ENCODE measurements at regions not wholly inside any gene's neighbourhood (a gene's known extent, or its start where the extent isn't known, plus 50 kb on each side); places are given as distances from the start of the nearest gene placed in this dataset.
"Not testable (repeated sequence)": the region's sequence is repeated elsewhere in the genome, so short reads cannot be mapped to it uniquely, and the experiment has no call there.

DNA sequence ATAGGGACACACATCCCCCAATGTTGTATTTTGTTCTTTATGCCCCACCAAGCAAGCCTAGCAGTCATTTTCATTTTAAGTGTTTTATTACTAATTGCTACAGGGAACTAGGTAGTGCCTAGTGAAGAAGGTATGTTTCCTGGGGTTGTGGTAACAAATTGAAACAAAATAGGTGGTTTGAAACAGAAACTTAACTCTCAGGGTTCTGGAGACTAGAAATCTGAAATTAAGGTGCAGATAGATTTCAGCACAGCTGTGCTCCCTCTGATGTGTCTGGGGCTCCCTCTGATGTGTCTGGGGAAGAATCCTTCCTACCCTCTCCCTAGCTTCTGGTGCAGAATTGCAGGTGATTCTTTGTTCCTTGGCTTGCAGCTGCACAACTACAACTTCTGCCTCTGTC, 390.1 kb downstream of the ZFHX3 start:
- DNase-seq (ENCODE audit: low spot score) = no peak

DNA sequence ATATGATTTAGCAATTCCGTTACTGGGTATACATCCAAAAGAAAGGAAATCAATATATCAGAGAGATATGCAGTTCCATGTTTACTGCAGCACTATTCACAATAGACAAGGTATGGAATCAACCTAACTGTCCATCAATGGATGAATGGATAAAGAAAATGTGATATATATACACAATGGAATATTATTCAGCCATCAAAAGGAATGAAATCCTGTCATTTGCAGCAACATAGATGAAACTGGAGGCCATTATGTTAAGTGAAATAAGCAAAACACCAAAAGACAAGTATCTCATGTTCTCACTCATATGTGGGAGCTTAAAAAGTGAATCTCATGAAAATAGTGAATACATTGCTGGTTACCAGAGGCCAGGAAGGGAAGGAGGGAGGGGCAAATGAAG, 390.8 kb downstream of the ZFHX3 start:
- no peak for DNase-seq (ENCODE audit: low spot score)

DNA sequence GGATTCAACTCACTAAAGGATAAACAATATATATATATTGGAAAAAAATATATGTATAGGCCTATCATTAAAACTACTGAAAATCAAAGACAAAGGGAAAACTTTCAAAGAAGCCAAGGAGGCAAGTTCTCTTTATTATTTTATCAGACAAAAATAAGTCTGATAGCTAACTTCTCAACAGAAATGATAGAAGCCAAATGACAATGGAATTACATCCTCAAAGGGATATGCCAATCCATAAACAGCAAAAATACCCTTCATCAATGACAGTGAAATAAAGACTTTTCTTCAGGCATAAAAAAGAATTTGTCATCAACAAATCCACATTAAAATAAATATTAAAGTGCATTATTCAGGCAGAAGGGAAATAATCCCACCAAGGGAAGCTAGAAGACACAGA, 393.4 kb downstream of the ZFHX3 start:
- DNase-seq (ENCODE audit: low spot score) = no peak

DNA sequence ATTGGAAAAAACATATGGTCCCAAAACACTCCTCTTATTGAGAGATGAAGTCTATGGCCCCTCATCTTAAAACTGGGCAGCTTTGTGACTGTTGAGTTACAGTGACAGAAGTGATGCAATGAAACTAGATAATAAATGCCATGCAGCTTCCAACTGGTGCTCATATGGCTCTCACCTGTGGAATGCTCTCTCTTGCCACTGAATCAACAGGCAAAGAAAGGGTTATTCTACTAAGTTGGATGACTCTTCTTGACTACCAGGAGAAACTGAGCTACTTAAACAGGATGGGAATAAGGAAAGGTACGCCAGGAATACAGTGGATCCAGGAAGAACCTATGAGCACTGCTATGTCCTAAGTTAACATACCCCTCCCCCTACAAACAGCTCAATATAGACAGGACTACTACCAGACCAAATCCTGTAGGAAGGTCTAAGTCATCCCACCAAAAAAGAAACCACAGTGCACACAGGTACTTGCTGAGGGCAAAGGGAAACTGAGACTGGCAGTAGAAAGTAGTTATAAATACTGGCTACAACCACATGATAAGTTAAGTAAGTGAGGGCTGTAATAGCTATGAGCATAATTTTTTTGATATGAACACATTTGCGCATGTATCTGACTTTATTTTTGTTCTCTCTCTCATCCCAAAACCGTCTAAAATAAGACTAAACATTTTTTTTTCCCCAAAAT, 398.5 kb downstream of the ZFHX3 start:
- no peak for DNase-seq (ENCODE audit: low spot score)

DNA sequence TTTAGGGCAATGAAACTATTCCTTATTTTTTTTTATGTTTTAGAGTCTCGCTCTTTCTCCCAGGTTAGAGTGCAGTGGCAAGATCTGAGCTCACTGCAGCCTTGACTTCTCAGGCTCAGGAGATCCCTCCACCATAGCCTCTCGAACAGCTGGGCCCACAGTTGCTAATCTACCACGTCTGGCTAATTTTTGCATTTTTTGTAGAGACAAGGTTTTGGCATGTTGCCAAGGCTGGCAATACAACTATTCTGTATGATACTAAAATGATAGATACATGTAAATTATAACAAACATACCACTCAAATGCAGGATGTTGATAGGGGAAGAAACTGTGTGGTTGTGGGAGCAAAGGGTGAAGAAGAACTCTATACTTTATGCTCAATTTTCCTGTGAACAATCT, 401.3 kb downstream of the ZFHX3 start:
- DNase-seq (ENCODE audit: low spot score) = no peak

DNA sequence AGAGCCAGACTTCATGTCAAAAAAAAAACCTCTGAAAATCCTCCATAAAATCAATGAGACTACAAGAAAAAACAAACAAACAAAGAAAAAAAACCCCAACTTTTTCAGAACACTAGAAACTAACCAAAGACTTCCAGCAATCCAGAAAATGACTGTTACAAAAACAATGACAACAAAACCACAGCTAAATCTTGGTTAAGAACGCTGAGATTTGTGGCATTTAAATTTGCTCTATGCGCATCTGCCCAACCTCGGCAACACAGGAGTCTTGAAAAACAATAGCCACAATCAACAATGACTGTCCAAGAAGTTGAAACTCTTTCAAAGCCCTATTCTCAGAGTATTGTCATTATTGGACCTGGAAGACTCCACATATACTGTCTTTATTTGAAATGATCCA, 402.4 kb downstream of the ZFHX3 start:
- no peak for DNase-seq (ENCODE audit: low spot score)

DNA sequence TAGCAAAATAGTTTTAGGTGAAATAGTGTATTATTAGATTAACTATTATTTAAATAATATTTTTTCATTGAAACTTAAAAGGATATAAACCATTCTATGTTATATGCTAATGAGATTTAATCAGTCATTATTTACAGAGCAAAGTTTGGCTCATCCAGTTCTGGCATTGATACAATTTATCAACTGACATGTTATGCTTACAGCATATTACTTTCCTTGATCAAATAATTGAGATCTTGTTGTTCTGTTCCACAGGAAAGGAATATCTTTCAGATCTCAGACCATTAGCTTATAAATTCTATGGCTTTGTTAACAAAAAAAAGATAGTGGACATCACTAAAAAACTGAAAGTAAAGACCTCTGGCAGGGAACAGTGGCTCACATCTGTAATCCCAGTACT, 403.0 kb downstream of the ZFHX3 start:
- DNase-seq (ENCODE audit: low spot score) = no peak

DNA sequence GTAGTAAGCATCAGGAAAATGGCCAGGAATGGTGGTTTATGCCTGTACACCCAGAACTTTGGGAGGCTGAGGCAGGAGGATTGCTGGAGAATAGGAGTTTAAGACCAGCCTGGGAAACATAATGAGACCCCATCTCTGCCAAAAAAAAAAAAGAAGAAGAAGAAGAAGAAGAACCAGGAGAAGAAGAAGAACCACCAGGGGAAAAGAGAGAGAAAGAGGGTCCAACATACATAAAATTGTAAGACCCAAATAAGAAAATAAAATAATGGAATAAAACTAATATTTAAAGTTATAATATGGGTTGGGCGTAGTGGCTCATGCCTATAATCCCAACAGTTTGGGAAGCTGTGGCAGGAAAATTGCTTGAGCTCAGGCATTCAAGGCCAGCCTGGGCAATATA, 408.4 kb downstream of the ZFHX3 start:
- no peak for DNase-seq (ENCODE audit: low spot score)

DNA sequence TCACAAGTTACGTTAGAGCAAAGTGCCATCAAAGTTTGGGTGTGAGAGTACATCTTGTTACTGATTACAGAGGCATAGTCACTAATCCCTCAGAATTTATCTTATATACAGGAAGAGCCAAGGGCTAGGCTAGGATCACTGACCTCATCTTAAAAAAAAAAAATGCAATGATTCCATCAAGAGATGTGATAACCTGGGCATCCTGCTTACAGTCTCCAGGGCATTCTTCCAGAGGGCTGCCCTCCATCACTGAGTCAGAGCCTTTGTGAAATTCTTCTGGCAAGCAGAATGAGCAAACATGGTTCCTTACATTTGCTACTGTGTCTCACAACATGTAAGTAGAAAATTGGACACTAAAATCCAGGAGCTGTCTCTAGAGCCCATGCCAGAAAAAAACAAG, 410.6 kb downstream of the ZFHX3 start:
- DNase-seq (ENCODE audit: low spot score) = no peak

DNA sequence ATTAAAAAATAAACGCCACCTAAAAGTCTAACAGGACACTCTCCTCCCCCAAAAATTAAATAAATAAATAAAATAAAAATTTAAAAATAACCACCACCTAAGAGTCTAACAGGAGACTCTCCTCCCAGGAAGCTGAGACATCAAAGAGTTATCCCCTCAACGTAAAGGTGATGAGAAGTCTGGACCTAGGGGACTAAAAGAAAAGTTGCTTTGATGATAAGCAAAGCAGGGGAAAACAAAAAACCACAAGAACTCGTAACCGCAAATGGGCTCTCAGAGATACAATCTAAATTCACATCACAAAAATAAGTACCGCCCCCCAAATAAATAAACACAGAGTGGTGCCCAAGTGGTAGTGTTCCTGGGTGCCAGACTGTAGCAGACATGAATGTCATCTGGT, 412.2 kb downstream of the ZFHX3 start:
- DNase-seq (ENCODE audit: low spot score) = no peak

DNA sequence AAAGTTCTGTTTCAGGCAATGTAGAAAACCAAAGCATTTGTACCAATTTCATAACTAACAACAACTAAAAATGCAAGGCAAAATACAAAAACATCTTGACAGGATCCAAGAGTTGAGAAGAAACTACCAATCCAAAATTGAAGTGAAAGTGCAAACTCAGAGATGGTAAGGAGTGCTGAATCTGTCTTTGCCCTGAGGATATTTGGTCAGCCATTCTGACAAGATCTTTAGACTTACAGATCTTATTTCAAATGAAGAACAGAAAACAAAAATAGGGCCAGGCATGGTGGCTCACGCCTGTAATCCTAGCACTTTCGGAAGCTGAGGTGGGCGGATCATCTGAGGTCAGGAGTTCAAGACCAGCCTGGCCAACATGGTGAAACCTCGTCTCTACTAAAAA, 412.8 kb downstream of the ZFHX3 start:
- no peak for DNase-seq (ENCODE audit: low spot score)

DNA sequence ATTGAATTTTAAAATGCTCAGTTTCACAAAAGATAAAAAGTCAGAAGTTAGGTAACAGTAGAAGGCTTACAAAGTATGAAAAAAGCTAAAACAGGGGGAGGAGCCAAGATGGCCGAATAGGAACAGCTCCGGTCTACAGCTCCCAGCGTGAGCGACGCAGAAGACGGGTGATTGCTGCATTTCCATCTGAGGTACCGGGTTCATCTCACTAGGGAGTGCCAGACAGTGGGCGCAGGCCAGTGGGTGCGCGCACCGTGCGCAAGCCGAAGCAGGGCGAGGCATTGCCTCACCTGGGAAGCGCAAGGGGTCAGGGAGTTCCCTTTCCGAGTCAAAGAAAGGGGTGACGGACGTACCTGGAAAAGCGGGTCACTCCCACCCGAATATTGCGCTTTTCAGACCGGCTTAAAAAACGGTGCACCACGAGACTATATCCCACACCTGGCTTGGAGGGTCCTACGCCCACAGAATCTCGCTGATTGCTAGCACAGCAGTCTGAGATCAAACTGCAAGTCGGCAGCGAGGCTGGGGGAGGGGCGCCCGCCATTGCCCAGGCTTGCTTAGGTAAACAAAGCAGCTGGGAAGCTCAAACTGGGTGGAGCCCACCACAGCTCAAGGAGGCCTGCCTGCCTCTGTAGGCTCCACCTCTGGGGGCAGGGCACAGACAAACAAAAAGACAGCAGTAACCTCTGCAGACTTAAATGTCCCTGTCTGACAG, 420.6 kb downstream of the ZFHX3 start:
- not testable (repeated sequence) for DNase-seq (ENCODE audit: low spot score)

DNA sequence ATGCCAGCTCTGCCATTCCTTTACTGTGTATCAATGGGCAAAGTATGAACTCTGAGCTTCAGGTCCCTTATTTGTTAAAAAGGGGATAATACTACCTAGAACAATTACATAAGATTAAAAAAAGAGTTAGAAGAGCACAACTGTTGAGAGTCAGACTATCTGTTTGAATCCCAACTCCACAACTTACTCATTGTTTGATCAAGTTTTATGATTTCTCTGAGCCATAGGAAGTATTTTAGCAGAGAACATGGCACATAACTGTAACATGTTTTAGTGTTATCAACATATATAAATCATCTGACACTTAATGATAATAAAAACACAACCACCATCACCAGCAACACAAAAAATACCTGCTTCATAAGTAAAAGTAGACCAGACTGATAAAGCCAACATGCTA, 421.3 kb downstream of the ZFHX3 start:
- no peak for DNase-seq (ENCODE audit: low spot score)

DNA sequence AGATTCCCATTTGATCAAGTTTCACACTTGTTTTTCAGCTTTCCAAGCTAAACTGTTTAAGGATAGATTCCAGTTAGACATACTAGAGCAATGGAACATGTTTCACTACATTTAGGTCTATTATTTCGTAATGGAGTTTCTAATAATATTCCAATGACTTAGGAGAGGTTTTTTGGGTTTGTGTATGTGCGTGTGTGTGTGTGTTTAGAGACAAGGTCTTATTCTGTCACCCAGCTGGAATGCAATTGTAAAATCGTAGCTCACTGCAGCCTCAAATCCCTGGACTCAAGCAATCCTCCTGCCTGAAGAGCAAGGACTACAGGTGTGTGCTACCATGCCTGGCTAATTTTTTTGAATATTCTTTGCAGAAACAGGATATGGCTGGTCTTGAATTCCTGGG, 426.3 kb downstream of the ZFHX3 start:
- no peak for DNase-seq (ENCODE audit: low spot score)

DNA sequence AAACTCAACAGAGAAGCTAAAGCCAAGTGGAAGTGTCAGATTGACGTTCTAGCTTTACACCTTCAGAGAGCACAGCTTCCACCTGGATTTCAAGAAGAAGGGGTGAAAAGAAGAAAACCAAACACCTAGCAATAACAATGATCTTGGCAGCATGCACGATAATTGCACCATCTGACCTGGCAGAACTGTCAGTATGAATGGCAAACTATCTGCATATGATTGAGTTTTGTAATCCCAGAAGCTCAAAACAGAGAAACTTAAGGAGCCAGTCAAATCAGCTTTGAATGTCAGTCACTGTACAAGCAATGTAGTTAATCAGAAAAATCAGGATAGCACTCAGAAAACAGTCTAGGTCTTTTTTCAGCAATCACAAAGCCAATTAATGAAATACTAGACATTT, 427.1 kb downstream of the ZFHX3 start:
- DNase-seq (ENCODE audit: low spot score) = no peak

DNA sequence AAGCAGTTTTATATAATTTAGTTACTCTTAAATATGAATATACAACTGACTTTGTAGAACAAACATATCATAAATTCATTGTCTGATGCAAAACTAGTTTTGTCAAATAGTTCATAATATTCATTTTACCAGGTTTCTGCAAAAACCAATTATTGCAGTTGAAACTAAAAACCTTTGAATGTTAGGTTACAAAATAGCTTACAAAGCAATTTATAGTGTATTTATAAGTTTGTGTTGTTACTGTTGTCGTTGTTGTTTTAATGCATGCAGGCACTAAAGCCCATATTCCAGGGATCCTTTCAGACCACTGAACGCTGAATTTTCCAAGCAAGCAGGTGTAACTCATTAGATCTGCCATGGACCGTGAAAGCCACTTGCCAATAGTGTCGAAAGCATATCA, 427.6 kb downstream of the ZFHX3 start:
- peak; percentile 35 for DNase-seq (ENCODE audit: low spot score)

DNA sequence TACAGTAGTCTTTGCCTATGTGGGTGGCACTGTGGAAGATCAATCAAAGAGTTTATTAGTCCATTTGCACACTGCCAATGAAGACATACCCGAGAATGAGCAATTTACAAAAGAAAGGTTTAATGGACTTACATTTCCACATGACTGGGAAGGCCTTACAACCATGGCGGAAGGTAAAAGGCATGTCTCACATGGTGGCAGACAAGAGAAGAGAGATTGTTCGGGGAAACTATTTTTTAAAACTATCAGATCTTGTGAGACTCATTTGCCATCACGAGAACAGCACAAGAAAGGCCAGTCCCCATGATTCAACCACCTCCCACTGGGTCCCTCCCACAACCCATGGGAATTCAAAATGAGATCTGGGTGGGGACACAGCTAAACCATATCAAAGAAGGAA, 432.1 kb downstream of the ZFHX3 start:
- DNase-seq (ENCODE audit: low spot score) = no peak

DNA sequence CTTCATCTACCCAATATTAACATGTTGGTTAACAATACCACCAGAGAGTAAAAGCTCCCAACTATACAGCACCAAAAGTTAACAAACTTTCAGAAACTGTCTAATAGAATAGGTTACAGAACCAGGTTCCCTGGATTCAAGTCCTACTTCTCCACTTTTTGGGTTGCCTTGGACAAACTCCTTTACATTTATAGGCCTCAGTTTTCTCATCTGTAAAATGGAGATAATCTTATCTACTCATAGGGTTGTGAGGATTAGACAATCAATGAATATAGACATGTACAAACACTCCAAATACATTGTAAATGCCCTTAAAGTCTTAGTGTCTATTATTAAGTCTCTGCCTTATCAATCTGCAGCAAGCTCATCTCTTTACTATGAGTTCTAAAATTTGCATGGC, 435.2 kb downstream of the ZFHX3 start:
- DNase-seq (ENCODE audit: low spot score) = no peak

DNA sequence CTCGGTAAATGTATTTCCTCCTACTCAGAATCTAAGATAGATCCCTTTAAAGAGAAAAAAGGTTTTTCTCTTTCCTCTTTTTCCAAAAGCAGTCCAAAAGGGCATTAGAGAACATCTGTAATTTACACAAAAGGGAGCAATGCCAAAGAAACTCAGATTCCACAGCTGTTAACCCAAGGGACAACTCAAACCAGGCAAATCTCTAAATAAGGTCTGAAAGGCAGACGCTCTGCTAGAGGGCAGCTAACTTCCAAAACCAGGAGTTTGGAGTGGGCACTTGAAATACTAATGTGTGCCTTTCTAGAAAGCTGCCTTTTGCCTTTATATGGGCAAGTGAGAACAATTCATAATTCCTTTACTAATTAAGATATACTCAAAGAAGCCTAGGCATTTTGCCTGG, 435.7 kb downstream of the ZFHX3 start:
- DNase-seq (ENCODE audit: low spot score) = no peak

DNA sequence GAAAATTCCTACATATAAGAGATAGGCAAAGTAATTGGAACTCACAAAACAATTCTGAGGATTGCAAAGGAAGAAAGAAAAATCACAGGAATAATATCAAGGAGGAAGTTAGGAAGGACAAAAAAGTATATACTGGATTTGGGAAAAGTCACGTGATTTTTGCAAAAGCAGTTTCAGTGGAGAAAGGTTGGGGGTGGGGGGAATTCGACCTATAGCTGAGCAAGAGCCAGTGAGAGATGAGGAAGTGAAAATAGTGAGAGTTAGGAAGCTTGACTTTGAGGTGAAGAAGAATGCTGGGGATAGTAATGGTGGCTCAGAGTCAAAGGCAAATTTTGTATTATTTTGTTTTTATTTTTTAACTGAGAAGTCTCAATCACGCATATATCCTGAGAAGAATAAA, 438.0 kb upstream of the PMFBP1 start:
- no peak for DNase-seq (ENCODE audit: low spot score)

DNA sequence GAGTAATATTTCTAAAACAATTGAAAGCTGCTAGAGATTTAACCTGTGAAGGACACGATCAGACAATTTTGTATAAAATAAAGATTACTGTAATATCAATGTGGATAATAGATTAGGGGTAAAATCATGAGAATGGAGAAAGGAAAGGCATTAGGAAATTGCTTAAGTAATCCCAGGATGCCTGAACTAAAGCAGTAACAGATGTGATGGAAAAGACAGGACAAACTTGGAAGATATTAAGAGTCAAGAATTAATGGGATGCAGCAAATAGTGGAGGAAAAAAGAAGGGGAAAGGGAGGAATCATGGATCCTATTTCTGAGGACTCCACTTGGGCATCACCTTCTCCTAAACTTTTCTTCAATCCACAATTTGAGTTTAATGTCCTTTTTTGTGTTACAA, 437.1 kb upstream of the PMFBP1 start:
- DNase-seq (ENCODE audit: low spot score) = no peak

DNA sequence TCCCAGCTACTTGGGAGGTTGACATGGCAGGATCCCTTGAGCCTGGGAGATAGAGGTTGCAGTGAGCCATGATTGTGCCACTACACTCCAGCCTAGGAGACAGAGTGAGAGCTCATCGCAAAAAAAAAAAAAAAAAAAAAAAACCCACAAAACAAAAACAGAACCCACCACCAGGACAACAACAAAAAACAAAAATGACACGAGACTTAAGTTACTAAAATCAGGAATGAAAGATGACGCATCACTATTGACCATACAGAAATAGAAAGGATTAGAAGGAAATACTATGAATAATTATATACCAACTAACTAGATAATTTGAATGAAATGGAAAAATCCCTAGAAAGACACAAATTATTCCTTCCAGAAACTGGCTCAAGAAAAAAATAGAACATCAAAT, 432.4 kb upstream of the PMFBP1 start:
- DNase-seq (ENCODE audit: low spot score) = no peak

DNA sequence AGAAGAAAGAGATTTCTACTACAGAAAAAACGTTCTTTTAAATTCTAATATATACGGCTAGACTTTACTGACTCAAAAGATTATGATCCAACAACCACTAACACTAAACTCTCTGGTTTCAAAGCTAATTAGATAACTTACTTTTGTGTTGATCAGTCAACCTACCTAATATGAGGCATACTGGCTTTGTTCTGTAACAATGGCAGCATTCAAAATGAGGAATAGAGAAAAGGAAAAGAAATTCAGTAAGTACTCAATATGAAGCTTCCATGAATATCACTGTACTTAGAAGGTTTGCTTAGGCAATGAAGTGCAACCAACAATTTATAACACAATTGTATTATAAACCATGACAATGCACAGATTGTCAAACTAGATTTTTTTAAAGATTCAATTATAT, 430.5 kb upstream of the PMFBP1 start:
- no peak for DNase-seq (ENCODE audit: low spot score)

DNA sequence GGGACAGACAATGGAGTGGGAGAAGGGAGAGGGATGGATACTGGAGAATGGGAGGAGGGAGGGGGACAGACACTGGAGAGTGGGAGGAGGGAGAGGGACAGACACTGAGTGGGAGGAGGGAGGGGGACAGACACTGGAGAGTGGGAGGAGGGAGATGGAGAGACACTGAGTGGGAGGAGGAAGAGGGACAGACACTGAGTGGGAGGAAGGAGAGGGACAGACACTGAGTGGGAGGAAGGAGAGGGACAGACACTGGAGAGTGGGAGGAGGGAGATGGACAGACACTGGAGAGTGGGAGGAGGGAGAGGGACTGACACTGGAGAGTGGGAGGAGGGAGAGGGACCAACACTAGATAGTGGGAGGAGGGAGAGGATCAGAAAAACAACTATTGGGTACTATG, 426.7 kb upstream of the PMFBP1 start:
- no peak for DNase-seq (ENCODE audit: low spot score)
